Liver (tissue), 8 donors: ENCODE measurements at regions not wholly inside any gene's neighbourhood (a gene's known extent, or its start where the extent isn't known, plus 50 kb on each side); places are given as distances from the start of the nearest gene placed in this dataset.

Experiments
- DNase-seq: peaks from one replicate; pipeline ENCODE4 v3.0.0-alpha.2; 2017; ENCODE audit warnings: low spot score
- H3K27ac ChIP-seq, 2 donors: one replicate each; pipeline ENCODE4 v1.7.0; 2013; ENCODE audit warnings: inconsistent platforms in 2 of 2, low read length in 2 of 2, control low read depth in 1 of 2, low read depth in 1 of 2, mild to moderate bottlenecking in 1 of 2
- H3K27me3 ChIP-seq, 4 donors: one replicate each; pipeline versions ENCODE4 v1.6.1 to v1.7.0; 2013; ENCODE audit warnings: low read length in 3 of 4, inconsistent platforms in 1 of 4, mild to moderate bottlenecking in 1 of 4, moderate library complexity in 1 of 4; ENCODE audit not compliant: control insufficient read depth in 4 of 4, insufficient read depth in 4 of 4
- H3K36me3 ChIP-seq, 4 donors: one replicate each; pipeline versions ENCODE4 v1.6.1 to v1.7.0; 2013; ENCODE audit warnings: low read length in 3 of 4, mild to moderate bottlenecking in 3 of 4, low read depth in 1 of 4, moderate library complexity in 1 of 4; ENCODE audit not compliant: control insufficient read depth in 4 of 4, insufficient read depth in 3 of 4
- H3K4me1 ChIP-seq, 4 donors: one replicate each; pipeline versions ENCODE4 v1.6.1 to v1.7.0; 2013; ENCODE audit warnings: low read length in 3 of 4, mild to moderate bottlenecking in 3 of 4, moderate library complexity in 1 of 4; ENCODE audit not compliant: control insufficient read depth in 4 of 4, insufficient read depth in 4 of 4
- H3K4me3 ChIP-seq, 3 donors: one replicate each; pipeline versions ENCODE4 v1.6.1 to v1.7.0; 2013; ENCODE audit warnings: low read length in 3 of 3, control low read depth in 1 of 3, low read depth in 1 of 3, mild to moderate bottlenecking in 1 of 3
- H3K9ac ChIP-seq, 2 donors: one replicate each; pipeline ENCODE4 v1.7.0; 2013; ENCODE audit warnings: low read length in 2 of 2, mild to moderate bottlenecking in 2 of 2, moderate library complexity in 2 of 2, control low read depth in 1 of 2, low read depth in 1 of 2
- H3K9me3 ChIP-seq, 4 donors: one replicate each; pipeline versions ENCODE4 v1.6.1 to v1.7.0; 2013; ENCODE audit warnings: low read length in 3 of 4; ENCODE audit not compliant: control insufficient read depth in 4 of 4
- ATF3 ChIP-seq: IDR thresholded peaks from 2 replicates; pipeline ENCODE4 v1.6.1; 2016; ENCODE audit warnings: antibody characterized with exemption
- CTCF ChIP-seq: fragments of 150-350 bp; IDR thresholded peaks from 2 replicates; pipeline ENCODE4 v1.5.1; 2017; ENCODE audit warnings: improper control_type of control experiment, low read depth, low read length; ENCODE audit not compliant: missing input control
- EGR1 ChIP-seq, 2 donors: IDR thresholded peaks; 2 replicates each; pipeline ENCODE4 v1.6.1; 2016 to 2018; ENCODE audit warnings: antibody characterized with exemption in 2 of 2, low read depth in 2 of 2
- FOXA1 ChIP-seq: IDR thresholded peaks from 2 replicates; pipeline ENCODE4 v1.6.1; 2016; ENCODE audit warnings: antibody characterized with exemption
- FOXA2 ChIP-seq: IDR thresholded peaks from 2 replicates; pipeline ENCODE4 v1.6.1; 2016; ENCODE audit warnings: antibody characterized with exemption
- GABPA ChIP-seq, 2 donors: IDR thresholded peaks in 1 of 2; conservative IDR thresholded peaks in 1 of 2; 2 replicates each; pipeline ENCODE4 v1.6.1; 2016; ENCODE audit warnings: antibody characterized with exemption in 2 of 2, mild to moderate bottlenecking in 1 of 2, moderate library complexity in 1 of 2
- HNF4G ChIP-seq: IDR thresholded peaks from 2 replicates; pipeline ENCODE4 v1.6.1; 2016; ENCODE audit warnings: antibody characterized with exemption
- JUND ChIP-seq, 2 donors: IDR thresholded peaks; 2 replicates each; pipeline ENCODE4 v1.6.1; 2016; ENCODE audit warnings: antibody characterized with exemption in 2 of 2
- MAX ChIP-seq: IDR thresholded peaks from 2 replicates; pipeline ENCODE4 v1.6.1; 2016; ENCODE audit warnings: antibody characterized with exemption
- NR2F2 ChIP-seq: IDR thresholded peaks from 2 replicates; pipeline ENCODE4 v1.6.1; 2016; ENCODE audit warnings: antibody characterized with exemption
- RAD21 ChIP-seq, 2 donors: IDR thresholded peaks; 2 replicates each; pipeline ENCODE4 v1.6.1; 2016; ENCODE audit warnings: antibody characterized with exemption in 2 of 2, mild to moderate bottlenecking in 2 of 2
- REST ChIP-seq: IDR thresholded peaks from 2 replicates; pipeline ENCODE4 v1.6.1; 2016; ENCODE audit warnings: antibody characterized with exemption, mild to moderate bottlenecking
- RXRA ChIP-seq, 2 donors: IDR thresholded peaks; 2 replicates each; pipeline ENCODE4 v1.6.1; 2017 to 2018; ENCODE audit warnings: antibody characterized with exemption in 2 of 2, mild to moderate bottlenecking in 1 of 2
- SP1 ChIP-seq: IDR thresholded peaks from 2 replicates; pipeline ENCODE4 v1.6.1; 2018; ENCODE audit warnings: antibody characterized with exemption, mild to moderate bottlenecking
- YY1 ChIP-seq: IDR thresholded peaks from 2 replicates; pipeline ENCODE4 v1.6.1; 2016; ENCODE audit warnings: antibody characterized with exemption, mild to moderate bottlenecking
- ZBTB33 ChIP-seq: IDR thresholded peaks from 2 replicates; pipeline ENCODE4 v1.6.1; 2016; ENCODE audit warnings: antibody characterized with exemption
- WGBS: extraction: QIAGEN DNeasy Blood & Tissue Kit; methylation state at CpG from one replicate; pipeline ENCODE4 v1.1.7; 2013; 5-methylcytosine and 5-hydroxymethylcytosine counted together
- donor health status: healthy.
- donor health status: healthy.
- donor health status: healthy.
- donor health status: healthy.
- donor health status: healthy.

- TF ChIP-seq ATF3 (no peak), ZBTB33 (no peak), YY1 (no peak), CTCF (no peak), RAD21 (IDR thresholded peaks at IDR 0.05) (no peak), SP1 (no peak), HNF4G (no peak), FOXA1 (no peak), NR2F2 (no peak), EGR1 (IDR thresholded peaks at IDR 0.05; ENCODE audit: low read depth in 2 of 2) (no peak), REST (no peak), FOXA2 (no peak), RXRA (IDR thresholded peaks at IDR 0.05) (no peak), GABPA (IDR thresholded peaks at IDR 0.05 in 1 of 2, conservative IDR thresholded peaks at IDR 0.05 in 1 of 2) (no peak)
- Histone ChIP-seq H3K4me1 (no peaks in the 10 kb centered on the region), H3K9me3 (no peaks in the 10 kb centered on the region), H3K27me3 (no peaks in the 10 kb centered on the region), H3K27ac (no peak overlapping the region), H3K9ac (no peak overlapping the region), H3K4me3 (no peak overlapping the region), H3K36me3 (no peaks in the 10 kb centered on the region)
- WGBS, result 72% methylated on average over 4 of the region's 4 CpGs
- no peak for DNase-seq
Measured at GRCh38 chr9:26243726-26244125, 565.5 kb upstream of the TUSC1 start.

- no peak overlapping the region for H3K27ac ChIP-seq
- no peak overlapping the region for H3K9ac ChIP-seq
- 66% methylated on average over 4 of the region's 4 CpGs for WGBS
- TF ChIP-seq SP1 (no peak), MAX (no peak), CTCF (no peak), GABPA (IDR thresholded peaks at IDR 0.05 in 1 of 2, conservative IDR thresholded peaks at IDR 0.05 in 1 of 2) (no peak), HNF4G (no peak), EGR1 (IDR thresholded peaks at IDR 0.05; ENCODE audit: low read depth in 2 of 2) (no peak), FOXA1 (no peak), NR2F2 (no peak), REST (no peak), YY1 (no peak), FOXA2 (no peak), RAD21 (IDR thresholded peaks at IDR 0.05) (no peak), JUND (IDR thresholded peaks at IDR 0.05) (no peak)
Measured at GRCh38 chr9:26243029-26243697, 564.9 kb upstream of the TUSC1 start.

More at GRCh38 chr9:26243029-26243697, 564.9 kb upstream of the TUSC1 start:
- DNase-seq, result no peak
- Histone ChIP-seq H3K27me3 (no peaks in the 10 kb centered on the region), H3K36me3 (no peaks in the 10 kb centered on the region), H3K4me1 (no peaks in the 10 kb centered on the region), H3K4me3 (no peak overlapping the region), H3K9me3 (no peaks in the 10 kb centered on the region)
